ENCODE measurements at regions not wholly inside any gene's neighbourhood (a gene's known extent, or its start where the extent isn't known, plus 50 kb on each side); places are given as distances from the start of the nearest gene placed in this dataset.

DNA sequence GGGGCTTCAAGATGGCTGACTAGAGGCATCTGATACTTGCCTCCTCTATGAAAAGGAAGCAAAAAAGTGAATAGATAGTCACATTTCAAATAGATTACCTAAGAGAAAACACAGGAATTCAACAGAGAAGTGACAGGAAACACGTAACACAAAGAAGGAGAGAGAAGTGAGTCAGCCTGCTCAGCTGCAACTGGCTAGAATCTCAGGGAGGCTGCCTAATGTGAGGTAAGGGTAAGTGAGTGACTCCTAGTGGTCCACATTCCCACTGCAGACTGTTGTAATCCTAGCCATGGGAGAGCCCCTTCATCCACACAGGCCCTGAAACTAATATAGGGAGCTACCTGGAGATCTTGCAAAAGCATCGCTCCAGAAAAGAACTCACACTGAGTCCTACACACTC lies 179.2 kb downstream of the SLC7A11 start:
- Histone ChIP-seq H3K4me1 (ENCODE audit: insufficient read depth, low read length) (no peaks in the 10 kb centered on the region), H3K27me3 (ENCODE audit: insufficient read depth, low read length) (no peaks in the 10 kb centered on the region), H3K9me3 (ENCODE audit: low read length) (no peaks in the 10 kb centered on the region), H3K36me3 (ENCODE audit: insufficient read depth, low read length) (no peaks in the 10 kb centered on the region), H3K4me3 (ENCODE audit: low read length) (no peak overlapping the region), H2AFZ (ENCODE audit: low read depth, low read length) (no peak overlapping the region)

DNA sequence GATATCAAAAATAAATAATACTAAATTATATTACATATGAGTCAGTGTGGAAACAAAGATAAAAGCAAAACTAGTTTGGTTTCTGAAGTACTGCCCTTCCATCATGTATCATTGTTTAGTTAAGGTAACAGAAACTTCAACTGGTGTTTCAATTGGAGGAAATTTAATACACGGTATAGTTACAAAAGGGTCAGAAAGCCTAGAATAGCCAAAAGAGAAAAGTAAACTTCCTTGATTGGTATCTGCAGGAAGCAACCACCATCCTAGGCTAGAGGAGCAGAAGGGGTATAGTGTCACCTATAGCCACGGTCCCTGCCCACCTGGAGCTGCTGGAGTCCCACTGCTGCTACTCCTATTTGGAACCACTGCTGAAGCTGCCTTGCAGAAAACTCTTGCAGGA lies 185.6 kb downstream of the SLC7A11 start:
- Histone ChIP-seq H2AFZ (ENCODE audit: low read depth, low read length) (no peak overlapping the region), H3K36me3 (ENCODE audit: insufficient read depth, low read length) (no peaks in the 10 kb centered on the region), H3K4me1 (ENCODE audit: insufficient read depth, low read length) (peaks cover 7% of the 10 kb centered on the region), H3K27me3 (ENCODE audit: insufficient read depth, low read length) (no peaks in the 10 kb centered on the region), H3K4me3 (ENCODE audit: low read length) (no peak overlapping the region), H3K9me3 (ENCODE audit: low read length) (no peaks in the 10 kb centered on the region)

DNA sequence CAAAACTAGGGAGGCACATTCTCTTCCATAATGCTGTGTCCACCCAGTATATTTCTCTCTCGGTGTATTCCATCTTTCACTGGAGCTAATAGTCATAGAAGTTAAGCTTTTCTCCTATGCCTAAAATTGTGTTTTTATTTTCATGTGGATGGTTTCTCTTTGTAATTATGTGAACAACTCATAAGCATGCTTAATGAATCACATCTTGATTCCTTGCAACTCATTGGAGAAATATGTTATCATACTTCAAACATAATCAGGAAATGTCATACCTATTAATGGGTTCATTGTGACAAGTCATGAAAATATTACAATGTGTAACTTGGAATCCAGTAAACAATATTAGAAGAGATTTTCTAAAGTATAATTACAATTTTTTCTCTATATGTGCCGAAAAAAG lies 186.3 kb downstream of the SLC7A11 start:
- no peaks in the 10 kb centered on the region for H3K27me3 ChIP-seq (ENCODE audit: insufficient read depth, low read length)
- H3K4me1 ChIP-seq (ENCODE audit: insufficient read depth, low read length), result peaks cover 7% of the 10 kb centered on the region
- no peak overlapping the region for H2AFZ ChIP-seq (ENCODE audit: low read depth, low read length)
- H3K9me3 ChIP-seq (ENCODE audit: low read length), result no peaks in the 10 kb centered on the region
- H3K36me3 ChIP-seq (ENCODE audit: insufficient read depth, low read length), result no peaks in the 10 kb centered on the region
- no peak overlapping the region for H3K4me3 ChIP-seq (ENCODE audit: low read length)

DNA sequence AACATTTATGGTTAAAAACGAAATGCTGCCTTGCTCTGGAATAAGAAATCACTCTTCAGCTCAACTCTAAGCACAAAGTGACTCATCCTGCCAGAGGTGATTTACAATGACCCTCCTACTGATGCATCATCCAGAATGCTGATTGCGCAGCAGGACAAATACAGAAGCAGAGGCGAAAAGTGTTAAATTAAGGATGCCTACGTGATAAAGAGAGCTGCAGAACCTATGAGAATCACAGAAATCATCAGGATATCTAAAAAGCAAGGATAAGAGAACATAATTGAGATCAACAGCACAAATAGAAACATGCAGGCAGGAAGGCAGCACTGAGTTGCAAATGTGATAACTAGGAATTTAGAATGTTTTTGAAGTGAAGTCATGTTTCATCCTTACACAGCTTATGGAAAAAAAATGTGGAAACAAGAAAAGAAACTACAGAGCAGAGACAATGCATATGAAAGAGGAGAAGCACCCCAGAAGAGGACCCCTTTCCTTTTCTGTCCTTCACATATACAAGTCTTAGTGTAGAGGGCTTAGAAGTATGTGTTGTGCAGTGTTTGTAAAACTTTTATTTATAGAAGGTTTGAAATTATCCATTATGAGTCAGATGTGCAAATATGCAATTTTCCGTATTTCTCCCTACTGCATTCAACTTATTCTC lies 188.4 kb downstream of the SLC7A11 start:
- H3K27me3 ChIP-seq (ENCODE audit: insufficient read depth, low read length), result no peaks in the 10 kb centered on the region
- no peak overlapping the region for H3K4me3 ChIP-seq (ENCODE audit: low read length)
- no peaks in the 10 kb centered on the region for H3K9me3 ChIP-seq (ENCODE audit: low read length)
- peaks cover 11% of the 10 kb centered on the region for H3K4me1 ChIP-seq (ENCODE audit: insufficient read depth, low read length)
- H3K36me3 ChIP-seq (ENCODE audit: insufficient read depth, low read length), result no peaks in the 10 kb centered on the region
- no peak overlapping the region for H2AFZ ChIP-seq (ENCODE audit: low read depth, low read length)

DNA sequence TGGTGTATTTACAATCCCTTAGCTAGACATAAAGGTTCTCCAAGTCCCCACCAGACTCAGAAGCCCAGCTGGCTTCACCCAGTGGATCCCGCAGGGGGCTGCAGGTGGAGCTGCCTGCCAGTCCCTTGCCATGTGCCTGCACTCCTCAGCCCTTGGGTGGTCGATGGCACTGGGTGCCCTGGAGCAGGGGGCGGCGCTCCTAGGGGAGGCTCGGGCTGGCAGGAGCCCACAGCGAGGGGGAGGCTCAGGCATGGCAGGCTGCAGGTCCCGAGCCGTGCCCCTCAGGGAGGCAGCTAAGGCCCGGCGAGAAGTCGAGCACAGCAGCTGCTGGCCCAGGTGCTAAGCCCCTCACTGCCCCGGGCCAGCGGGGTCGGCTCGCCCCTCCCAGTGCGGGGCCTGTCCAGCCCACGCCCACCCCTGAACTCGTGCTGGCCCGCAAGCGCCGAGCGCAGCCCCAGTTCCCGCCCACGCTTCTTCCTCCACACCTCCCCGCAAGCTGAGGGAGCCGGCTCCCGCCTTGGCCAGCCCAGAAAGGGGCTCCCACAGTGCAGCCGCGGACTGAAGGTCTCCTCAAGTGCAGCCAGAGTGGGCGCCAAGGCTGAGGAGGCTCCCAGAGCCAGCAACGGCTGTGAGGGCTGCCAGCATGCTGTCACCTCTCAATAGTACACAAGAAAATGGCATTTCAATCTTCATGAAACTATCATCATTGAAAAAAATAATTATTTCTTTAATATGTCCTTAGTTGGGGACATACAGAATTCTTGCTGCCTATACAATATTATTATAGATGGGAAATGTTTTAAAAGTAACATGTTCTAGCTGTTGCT lies 189.1 kb downstream of the SLC7A11 start:
- H3K9me3 ChIP-seq (ENCODE audit: low read length), result no peaks in the 10 kb centered on the region
- no peaks in the 10 kb centered on the region for H3K36me3 ChIP-seq (ENCODE audit: insufficient read depth, low read length)
- H3K4me3 ChIP-seq (ENCODE audit: low read length), result no peak overlapping the region
- H2AFZ ChIP-seq (ENCODE audit: low read depth, low read length), result no peak overlapping the region
- peaks cover 11% of the 10 kb centered on the region for H3K4me1 ChIP-seq (ENCODE audit: insufficient read depth, low read length)
- H3K27me3 ChIP-seq (ENCODE audit: insufficient read depth, low read length), result no peaks in the 10 kb centered on the region

DNA sequence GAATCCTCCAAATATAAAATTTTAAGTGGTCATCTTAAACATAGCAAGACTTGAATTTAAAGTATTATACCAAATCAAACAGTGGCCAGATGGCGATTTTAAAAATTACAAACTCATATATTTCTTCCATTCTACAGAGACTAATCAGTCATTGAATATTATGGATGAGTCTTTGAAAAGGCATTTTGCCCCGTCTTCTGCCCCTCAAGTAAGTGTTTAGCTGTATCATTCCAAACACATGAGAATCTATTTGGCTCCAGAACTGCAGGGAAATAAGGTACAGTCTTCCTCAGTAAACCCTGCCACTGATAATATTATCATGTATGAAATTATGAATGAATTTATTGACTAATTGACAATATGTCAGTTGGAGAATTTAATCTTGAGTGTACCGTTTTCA lies 191.0 kb downstream of the SLC7A11 start:
- peaks cover 11% of the 10 kb centered on the region for H3K4me1 ChIP-seq (ENCODE audit: insufficient read depth, low read length)
- no peaks in the 10 kb centered on the region for H3K36me3 ChIP-seq (ENCODE audit: insufficient read depth, low read length)
- H2AFZ ChIP-seq (ENCODE audit: low read depth, low read length), result no peak overlapping the region
- H3K9me3 ChIP-seq (ENCODE audit: low read length), result no peaks in the 10 kb centered on the region
- H3K4me3 ChIP-seq (ENCODE audit: low read length), result no peak overlapping the region
- H3K27me3 ChIP-seq (ENCODE audit: insufficient read depth, low read length), result no peaks in the 10 kb centered on the region

DNA sequence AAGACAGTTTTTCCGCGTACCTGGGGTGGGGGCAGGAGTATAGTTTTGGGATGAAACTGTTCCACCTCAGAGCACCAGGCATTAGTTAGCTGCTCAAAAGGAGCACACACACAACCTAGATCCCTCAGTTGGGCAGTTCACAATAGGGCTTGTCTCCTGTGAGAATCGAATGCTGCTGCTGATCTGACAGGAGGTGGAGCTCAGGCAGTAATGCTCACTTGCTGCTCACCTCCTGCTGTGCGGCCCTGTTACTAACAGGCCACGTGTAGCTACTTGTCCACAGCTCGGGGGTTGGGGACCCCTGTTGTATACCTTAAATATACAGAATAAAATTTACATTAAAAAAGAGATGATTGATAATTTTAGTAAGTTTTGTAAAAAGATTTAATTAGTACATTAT lies 191.5 kb downstream of the SLC7A11 start:
- Histone ChIP-seq H3K36me3 (ENCODE audit: insufficient read depth, low read length) (no peaks in the 10 kb centered on the region), H3K4me3 (ENCODE audit: low read length) (no peak overlapping the region), H3K4me1 (ENCODE audit: insufficient read depth, low read length) (peaks cover 11% of the 10 kb centered on the region), H2AFZ (ENCODE audit: low read depth, low read length) (no peak overlapping the region), H3K27me3 (ENCODE audit: insufficient read depth, low read length) (no peaks in the 10 kb centered on the region), H3K9me3 (ENCODE audit: low read length) (no peaks in the 10 kb centered on the region)

DNA sequence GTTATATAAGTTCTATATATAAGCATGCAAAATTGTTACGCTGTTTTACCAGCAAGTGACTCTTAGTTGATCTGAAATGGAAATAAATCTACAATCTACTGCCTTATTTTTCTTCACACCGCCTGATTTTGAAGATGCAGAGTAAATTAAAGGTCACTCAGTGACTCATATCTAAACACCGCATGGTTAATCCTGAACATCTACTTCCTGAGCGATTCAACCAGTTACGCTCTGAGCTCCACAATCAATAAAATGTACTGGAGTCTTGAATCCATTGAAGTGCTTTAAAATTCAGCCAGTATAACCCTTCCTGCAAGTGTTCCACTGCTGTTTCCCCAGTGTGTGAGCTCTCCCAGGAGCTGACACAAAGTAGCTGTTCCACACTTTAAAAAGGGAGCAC lies 192.8 kb downstream of the SLC7A11 start:
- Histone ChIP-seq H3K4me3 (ENCODE audit: low read length) (no peak overlapping the region), H3K27me3 (ENCODE audit: insufficient read depth, low read length) (no peaks in the 10 kb centered on the region), H3K4me1 (ENCODE audit: insufficient read depth, low read length) (peaks cover 11% of the 10 kb centered on the region), H2AFZ (ENCODE audit: low read depth, low read length) (no peak overlapping the region), H3K9me3 (ENCODE audit: low read length) (no peaks in the 10 kb centered on the region), H3K36me3 (ENCODE audit: insufficient read depth, low read length) (no peaks in the 10 kb centered on the region)

DNA sequence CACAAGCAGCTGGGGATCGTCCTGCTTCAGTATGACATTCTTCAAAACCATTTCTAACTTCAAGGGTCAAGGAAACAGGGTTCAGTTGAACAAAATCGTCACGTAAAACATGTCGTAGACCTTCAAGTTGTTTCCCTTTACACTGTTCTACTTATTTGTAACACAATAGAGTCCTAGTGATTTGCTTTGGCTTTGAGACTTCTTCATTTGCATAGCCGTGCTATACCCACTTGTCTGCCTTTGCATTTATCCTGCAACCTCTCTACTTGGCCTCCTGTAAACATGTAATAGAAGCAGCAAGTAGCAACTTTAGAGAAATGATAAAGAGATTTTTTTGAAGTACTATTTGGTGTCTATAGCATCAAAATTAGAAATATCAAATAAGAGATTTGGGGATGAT lies 194.9 kb downstream of the SLC7A11 start:
- H3K36me3 ChIP-seq (ENCODE audit: insufficient read depth, low read length), result no peaks in the 10 kb centered on the region
- H3K4me1 ChIP-seq (ENCODE audit: insufficient read depth, low read length), result peaks cover 4% of the 10 kb centered on the region
- H2AFZ ChIP-seq (ENCODE audit: low read depth, low read length), result no peak overlapping the region
- H3K9me3 ChIP-seq (ENCODE audit: low read length), result no peaks in the 10 kb centered on the region
- H3K27me3 ChIP-seq (ENCODE audit: insufficient read depth, low read length), result no peaks in the 10 kb centered on the region
- no peak overlapping the region for H3K4me3 ChIP-seq (ENCODE audit: low read length)

DNA sequence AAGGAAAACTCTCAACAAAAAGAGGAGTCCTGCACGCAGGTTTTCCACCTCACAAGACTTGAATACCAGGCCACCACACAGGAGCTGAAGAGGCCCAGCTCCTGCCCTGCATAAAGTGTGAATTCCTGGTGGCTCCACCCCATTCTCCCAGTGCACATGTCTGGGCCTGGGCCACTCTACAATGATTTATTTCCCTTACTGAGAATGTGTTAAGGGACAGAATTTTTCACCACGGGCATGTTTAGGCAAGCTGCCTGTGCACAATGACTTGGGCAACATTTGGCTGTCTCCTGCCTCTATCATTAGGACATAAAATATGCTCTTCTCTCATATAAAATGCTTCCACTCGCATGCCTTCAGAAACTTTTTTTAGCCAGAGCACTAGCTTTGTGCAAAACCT lies 197.1 kb downstream of the SLC7A11 start:
- H3K9me3 ChIP-seq (ENCODE audit: low read length), result no peaks in the 10 kb centered on the region
- no peak overlapping the region for H2AFZ ChIP-seq (ENCODE audit: low read depth, low read length)
- H3K4me1 ChIP-seq (ENCODE audit: insufficient read depth, low read length), result no peaks in the 10 kb centered on the region
- H3K36me3 ChIP-seq (ENCODE audit: insufficient read depth, low read length), result no peaks in the 10 kb centered on the region
- H3K27me3 ChIP-seq (ENCODE audit: insufficient read depth, low read length), result no peaks in the 10 kb centered on the region
- no peak overlapping the region for H3K4me3 ChIP-seq (ENCODE audit: low read length)

DNA sequence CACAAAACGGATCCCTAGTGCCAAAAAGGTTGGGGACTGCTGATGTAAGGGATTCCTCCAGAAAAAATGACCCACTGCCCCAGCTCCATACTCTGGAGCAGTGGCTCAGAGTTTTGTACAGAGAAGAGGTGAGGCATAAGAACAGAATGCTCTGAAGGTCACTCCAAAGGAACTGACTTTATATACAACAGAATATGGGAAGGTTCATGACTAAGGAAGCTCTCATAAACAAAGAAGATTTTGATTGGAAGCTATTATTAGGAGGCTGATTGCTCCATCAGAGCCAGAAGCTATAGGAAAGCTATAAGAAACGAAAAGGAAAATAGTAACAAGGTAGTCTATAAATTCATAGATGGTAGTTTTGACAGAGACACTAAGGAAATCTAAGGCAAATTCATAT lies 203.1 kb downstream of the SLC7A11 start:
- H2AFZ ChIP-seq (ENCODE audit: low read depth, low read length), result no peak overlapping the region
- no peaks in the 10 kb centered on the region for H3K27me3 ChIP-seq (ENCODE audit: insufficient read depth, low read length)
- no peaks in the 10 kb centered on the region for H3K9me3 ChIP-seq (ENCODE audit: low read length)
- H3K36me3 ChIP-seq (ENCODE audit: insufficient read depth, low read length), result no peaks in the 10 kb centered on the region
- H3K4me1 ChIP-seq (ENCODE audit: insufficient read depth, low read length), result no peaks in the 10 kb centered on the region
- no peak overlapping the region for H3K4me3 ChIP-seq (ENCODE audit: low read length)

DNA sequence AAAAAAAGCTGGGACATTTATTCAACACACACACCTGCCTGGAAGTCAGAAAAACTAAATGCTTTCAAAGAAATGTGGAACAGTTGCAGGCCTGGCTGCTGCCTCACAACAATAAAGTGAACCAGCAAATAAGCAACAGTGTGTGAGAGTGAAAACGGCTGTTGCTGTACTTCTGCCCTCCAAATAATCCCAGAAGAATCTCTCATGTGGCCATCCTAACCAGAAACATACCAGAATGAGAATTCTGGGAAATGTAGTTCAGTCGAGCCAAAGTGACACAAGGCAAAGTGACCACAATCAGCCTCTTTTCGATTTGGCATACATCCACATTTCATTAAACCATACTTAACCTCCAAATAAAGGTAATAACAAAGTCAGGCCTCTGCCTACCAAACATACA lies 204.5 kb downstream of the SLC7A11 start:
- Histone ChIP-seq H3K9me3 (ENCODE audit: low read length) (no peaks in the 10 kb centered on the region), H3K4me1 (ENCODE audit: insufficient read depth, low read length) (no peaks in the 10 kb centered on the region), H3K36me3 (ENCODE audit: insufficient read depth, low read length) (no peaks in the 10 kb centered on the region), H2AFZ (ENCODE audit: low read depth, low read length) (no peak overlapping the region), H3K27me3 (ENCODE audit: insufficient read depth, low read length) (no peaks in the 10 kb centered on the region), H3K4me3 (ENCODE audit: low read length) (no peak overlapping the region)

DNA sequence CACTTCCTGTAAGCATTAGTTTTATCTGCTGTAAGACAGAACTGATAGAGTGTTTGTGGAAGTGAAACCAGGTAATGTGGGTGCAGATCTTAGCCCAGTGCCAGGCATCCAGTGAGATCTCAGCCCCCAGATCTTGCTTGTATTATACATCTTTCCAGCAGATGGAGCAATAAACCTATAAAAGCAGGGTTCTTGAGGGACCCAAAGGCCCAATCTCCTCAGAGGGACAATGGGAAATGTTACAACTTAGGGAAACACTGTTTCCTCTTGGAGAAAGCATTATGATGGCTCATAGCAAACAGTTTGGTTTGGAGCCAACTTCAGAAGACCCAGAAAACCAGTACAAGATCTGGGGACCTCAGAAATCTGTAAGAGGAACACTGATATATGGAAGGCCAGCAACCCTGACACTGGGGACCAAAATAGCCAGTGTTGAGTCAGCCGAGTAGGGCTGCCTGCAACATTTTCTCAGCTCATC lies 206.3 kb downstream of the SLC7A11 start:
- Histone ChIP-seq H3K36me3 (ENCODE audit: insufficient read depth, low read length) (no peaks in the 10 kb centered on the region), H3K4me1 (ENCODE audit: insufficient read depth, low read length) (no peaks in the 10 kb centered on the region), H2AFZ (ENCODE audit: low read depth, low read length) (peak overlapping the region; percentile 72), H3K4me3 (ENCODE audit: low read length) (no peak overlapping the region), H3K9me3 (ENCODE audit: low read length) (no peaks in the 10 kb centered on the region), H3K27me3 (ENCODE audit: insufficient read depth, low read length) (no peaks in the 10 kb centered on the region)

Measured in neuron (in vitro differentiated cells).